Upper lobe of left lung (tissue), 4 donors: ENCODE measurements at regions not wholly inside any gene's neighbourhood (a gene's known extent, or its start where the extent isn't known, plus 50 kb on each side); places are given as distances from the start of the nearest gene placed in this dataset.

Experiments
- EP300 ChIP-seq, 4 donors: sonication (generic); formaldehyde crosslinking; IDR thresholded peaks; one replicate each; pipeline ENCODE4 v1.5.1; 2017; ENCODE audit warnings: antibody characterized with exemption in 4 of 4, control low read depth in 2 of 4
- POLR2A ChIP-seq, 4 donors: fragments of 450-650 bp; IDR thresholded peaks; one replicate each; pipeline ENCODE4 v1.5.1; 2016 to 2017; ENCODE audit warnings: antibody characterized with exemption in 4 of 4, mild to moderate bottlenecking in 2 of 4

DNA sequence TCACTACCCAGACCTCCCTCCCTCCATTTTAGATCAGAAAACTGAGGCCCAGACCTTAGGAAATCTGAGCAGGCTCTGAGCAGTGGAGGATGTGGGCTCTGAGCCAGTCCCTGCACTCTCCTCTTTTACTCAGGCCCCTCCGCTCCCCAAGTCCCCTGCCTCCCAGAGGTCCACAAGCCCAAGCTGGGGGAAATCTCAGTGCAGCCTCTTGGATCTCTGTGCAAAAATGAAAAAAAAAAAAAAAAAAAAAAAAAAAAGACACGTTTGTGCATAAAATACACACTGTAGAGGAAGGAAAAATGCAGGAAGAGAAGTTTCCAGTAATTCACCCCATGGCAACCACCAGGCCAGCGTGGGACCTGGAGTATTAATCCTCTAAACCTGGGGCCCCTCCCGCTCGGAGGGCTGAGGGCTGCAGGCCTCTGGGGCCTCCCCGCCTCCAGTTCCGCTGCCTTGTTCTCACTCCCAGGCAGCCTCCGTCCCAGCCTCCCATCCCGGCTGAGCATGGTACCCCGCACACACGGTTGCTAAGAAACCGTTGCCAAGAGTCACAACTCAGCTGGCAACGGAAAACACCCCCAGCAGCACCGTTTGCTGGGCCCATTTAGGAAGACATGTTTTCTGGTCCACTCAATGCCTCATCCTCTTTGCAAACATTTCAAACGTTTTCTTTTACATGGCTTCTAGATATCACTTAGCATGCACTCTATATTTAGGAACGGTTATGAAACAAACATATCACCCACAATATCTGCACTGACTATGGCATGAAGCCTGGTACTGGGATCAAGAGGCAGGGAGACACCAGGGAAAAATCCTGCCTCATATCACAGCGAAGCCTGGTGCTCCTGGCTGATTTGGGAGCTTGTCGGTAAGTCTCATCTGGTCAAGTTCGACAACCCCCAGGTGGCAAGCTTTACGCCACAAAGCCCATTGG lies 227.5 kb downstream of the CTTN start:
- TF ChIP-seq EP300 (IDR thresholded peaks at IDR 0.05) (no peak), POLR2A (IDR thresholded peaks at IDR 0.05) (no peak)
